Body of pancreas (tissue), 4 donors: ENCODE measurements at regions not wholly inside any gene's neighbourhood (a gene's known extent, or its start where the extent isn't known, plus 50 kb on each side); places are given as distances from the start of the nearest gene placed in this dataset.

ENCODE experiments used
- ATAC-seq: fragments of 150-250 bp; one replicate; pipeline ENCODE4 v1.9.1; 2016
- DNase-seq, 4 donors: peaks; one replicate each; pipeline ENCODE4 v3.0.0-alpha.2; 2019
- H3K27ac ChIP-seq, 4 donors: fragments of 200-600 bp; sonication (generic); 1 replicate in 3 of 4; 2 replicates in 1 of 4; pipeline versions ENCODE4 v1.5.1 to v1.6.1; 2016 to 2019; ENCODE audit warnings: mild to moderate bottlenecking in 1 of 4, mixed read lengths in 1 of 4, moderate library complexity in 1 of 4
- H3K27me3 ChIP-seq, 2 donors: fragments of 200-600 bp; sonication (generic); one replicate each; pipeline ENCODE4 v1.6.0; 2016; ENCODE audit warnings: mild to moderate bottlenecking in 1 of 2
- H3K36me3 ChIP-seq, 2 donors: fragments of 200-600 bp; sonication (generic); replicated peaks in 1 of 2; 2 replicates each; pipeline ENCODE4 v1.5.1; 2016; ENCODE audit warnings: low read depth in 2 of 2; ENCODE audit not compliant: insufficient read depth in 1 of 2
- H3K4me1 ChIP-seq: fragments of 200-600 bp; sonication (generic); one replicate; pipeline ENCODE4 v1.6.0; 2016
- H3K4me3 ChIP-seq, 2 donors: fragments of 200-600 bp; sonication (generic); 1 replicate in 1 of 2; 2 replicates in 1 of 2; pipeline ENCODE4 v1.5.1; 2016 to 2019
- H3K9me3 ChIP-seq, 3 donors: fragments of 200-600 bp; sonication (generic); 1 replicate in 2 of 3; 2 replicates in 1 of 3; pipeline ENCODE4 v1.5.1; 2016
- CTCF ChIP-seq, 7 experiments: fragments of 450-650 bp in 4 of 7; fragments of 200-600 bp in 3 of 7; sonication (generic) in 3 of 7; IDR thresholded peaks; one replicate each; pipeline ENCODE4 v1.5.1; 2016 to 2019; ENCODE audit warnings: antibody characterized with exemption in 7 of 7
- POLR2A ChIP-seq, 3 donors: fragments of 450-650 bp; IDR thresholded peaks; one replicate each; pipeline ENCODE4 v1.6.1; 2016; ENCODE audit warnings: antibody characterized with exemption in 3 of 3, mild to moderate bottlenecking in 2 of 3
- WGBS, 2 donors: methylation state at CpG; one replicate each; pipeline ENCODE4 v1.1.5; 2017; 5-methylcytosine and 5-hydroxymethylcytosine counted together
- intact Hi-C: fragments of 100-400 bp; cut with DNase I; formaldehyde crosslinking; loops from one replicate; pipeline ENCODE4 v1.15.1; 2023

GRCh38 chr13:85277748-85278147 lies 521.5 kb downstream of the SLITRK6 start:
- DNase-seq (no peak), ATAC-seq (no peak)
- TF ChIP-seq POLR2A (IDR thresholded peaks at IDR 0.05), result no peak
- TF ChIP-seq CTCF (IDR thresholded peaks at IDR 0.05), result no peak
- H3K4me3 ChIP-seq, result no peak overlapping the region
- intact Hi-C loops, result no loop called here
- H3K27me3 ChIP-seq, result no peaks in the 10 kb centered on the region
- 9 to 14% methylated on average over 1 of the region's 1 CpG for WGBS, 2 donors
- H3K27ac ChIP-seq, result no peak overlapping the region
- no peaks in the 10 kb centered on the region for H3K36me3 ChIP-seq
- H3K9me3 ChIP-seq, result peaks cover 0 to 5% (median 0%) of the 10 kb centered on the region in 3 donors
- no peaks in the 10 kb centered on the region for H3K4me1 ChIP-seq

- ATAC-seq (no peak), DNase-seq (no peak)
- intact Hi-C loops, result no loop called here
- Histone ChIP-seq H3K4me1 (no peaks in the 10 kb centered on the region), H3K4me3 (no peak overlapping the region), H3K27ac (no peak overlapping the region), H3K36me3 (no peaks in the 10 kb centered on the region), H3K27me3 (no peaks in the 10 kb centered on the region), H3K9me3 (no peaks in the 10 kb centered on the region)
- 60 to 64% methylated on average over 2 of the region's 2 CpGs for WGBS, 2 donors
- TF ChIP-seq CTCF (IDR thresholded peaks at IDR 0.05) (no peak), POLR2A (IDR thresholded peaks at IDR 0.05) (no peak)
Measured at GRCh38 chr13:85266771-85267170, 532.4 kb downstream of the SLITRK6 start.

- no peak overlapping the region for H3K27ac ChIP-seq
- no peaks in the 10 kb centered on the region for H3K27me3 ChIP-seq
- H3K36me3 ChIP-seq, result no peaks in the 10 kb centered on the region
- no peak for DNase-seq
- 11 to 38% methylated on average over 1 of the region's 1 CpG for WGBS, 2 donors
- no peaks in the 10 kb centered on the region for H3K4me1 ChIP-seq
- no peaks in the 10 kb centered on the region for H3K9me3 ChIP-seq
- H3K4me3 ChIP-seq, result no peak overlapping the region
- no peak for ATAC-seq
- intact Hi-C loops, result no loop called here
- no peak for TF ChIP-seq POLR2A (IDR thresholded peaks at IDR 0.05)
- TF ChIP-seq CTCF (IDR thresholded peaks at IDR 0.05), result no peak
Measured at GRCh38 chr13:85266331-85266730, 532.9 kb downstream of the SLITRK6 start.

- no peak for TF ChIP-seq CTCF (IDR thresholded peaks at IDR 0.05)
- TF ChIP-seq POLR2A (IDR thresholded peaks at IDR 0.05), result no peak
- no peaks in the 10 kb centered on the region for H3K36me3 ChIP-seq
- no peak overlapping the region for H3K27ac ChIP-seq
- ATAC-seq, result no peak
- H3K27me3 ChIP-seq, result no peaks in the 10 kb centered on the region
- 65 to 66% methylated on average over 3 of the region's 3 CpGs for WGBS, 2 donors
- no peak for DNase-seq
- H3K9me3 ChIP-seq, result no peaks in the 10 kb centered on the region
- intact Hi-C loops, result no loop called here
- no peaks in the 10 kb centered on the region for H3K4me1 ChIP-seq
- H3K4me3 ChIP-seq, result no peak overlapping the region
Measured at GRCh38 chr13:85265296-85265695, 533.9 kb downstream of the SLITRK6 start.

- Histone ChIP-seq H3K27me3 (no peaks in the 10 kb centered on the region), H3K4me1 (no peaks in the 10 kb centered on the region), H3K4me3 (no peak overlapping the region), H3K36me3 (no peaks in the 10 kb centered on the region), H3K9me3 (no peaks in the 10 kb centered on the region), H3K27ac (no peak overlapping the region)
- intact Hi-C loops, result no loop called here
- no peak for DNase-seq
- 52 to 60% methylated on average over 2 of the region's 2 CpGs for WGBS, 2 donors
- ATAC-seq, result no peak
- TF ChIP-seq CTCF (IDR thresholded peaks at IDR 0.05) (no peak), POLR2A (IDR thresholded peaks at IDR 0.05) (no peak)
Measured at GRCh38 chr13:85262499-85262898, 536.7 kb downstream of the SLITRK6 start.
